ENCODE measurements at regions not wholly inside any gene's neighbourhood (a gene's known extent, or its start where the extent isn't known, plus 50 kb on each side); places are given as distances from the start of the nearest gene placed in this dataset.

DNA sequence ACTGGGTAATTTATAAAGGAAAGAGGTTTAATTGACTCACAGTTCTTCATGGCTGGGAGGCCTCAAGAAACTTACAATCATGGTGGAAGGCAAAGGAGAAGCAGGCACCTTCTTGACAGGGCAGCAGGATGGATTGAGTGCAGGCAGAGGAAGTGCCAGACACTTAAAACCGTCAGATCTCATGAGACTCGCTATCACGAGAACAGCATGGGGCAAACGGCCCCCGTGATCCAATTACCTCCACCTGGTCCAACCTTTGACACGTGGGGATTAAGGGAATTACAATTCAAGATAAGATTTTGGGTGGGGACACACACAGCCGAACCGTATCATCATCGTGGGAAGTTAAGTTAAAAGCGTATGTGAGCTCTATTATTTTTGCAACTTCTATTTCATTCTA, 71.4 kb upstream of the SYN3 start:
- no peak for TF ChIP-seq MAX (IDR thresholded peaks at IDR 0.05; ENCODE audit: low read depth, low read length)
- TF ChIP-seq, protein P1, sequence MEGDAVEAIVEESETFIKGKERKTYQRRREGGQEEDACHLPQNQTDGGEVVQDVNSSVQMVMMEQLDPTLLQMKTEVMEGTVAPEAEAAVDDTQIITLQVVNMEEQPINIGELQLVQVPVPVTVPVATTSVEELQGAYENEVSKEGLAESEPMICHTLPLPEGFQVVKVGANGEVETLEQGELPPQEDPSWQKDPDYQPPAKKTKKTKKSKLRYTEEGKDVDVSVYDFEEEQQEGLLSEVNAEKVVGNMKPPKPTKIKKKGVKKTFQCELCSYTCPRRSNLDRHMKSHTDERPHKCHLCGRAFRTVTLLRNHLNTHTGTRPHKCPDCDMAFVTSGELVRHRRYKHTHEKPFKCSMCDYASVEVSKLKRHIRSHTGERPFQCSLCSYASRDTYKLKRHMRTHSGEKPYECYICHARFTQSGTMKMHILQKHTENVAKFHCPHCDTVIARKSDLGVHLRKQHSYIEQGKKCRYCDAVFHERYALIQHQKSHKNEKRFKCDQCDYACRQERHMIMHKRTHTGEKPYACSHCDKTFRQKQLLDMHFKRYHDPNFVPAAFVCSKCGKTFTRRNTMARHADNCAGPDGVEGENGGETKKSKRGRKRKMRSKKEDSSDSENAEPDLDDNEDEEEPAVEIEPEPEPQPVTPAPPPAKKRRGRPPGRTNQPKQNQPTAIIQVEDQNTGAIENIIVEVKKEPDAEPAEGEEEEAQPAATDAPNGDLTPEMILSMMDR (IDR thresholded peaks at IDR 0.05; ENCODE audit: low read depth, low read length) = no peak
- TF ChIP-seq POLR2A (IDR thresholded peaks at IDR 0.05; ENCODE audit: extremely low read depth, insufficient read length) = no peak

All from NB4 (cell line).